Breast epithelium (tissue), 4 donors: ENCODE measurements at regions not wholly inside any gene's neighbourhood (a gene's known extent, or its start where the extent isn't known, plus 50 kb on each side); places are given as distances from the start of the nearest gene placed in this dataset.
A peak's percentile ranks its signal among the peaks of the same experiment; 100 is the strongest.

Source experiments
- DNase-seq, 2 donors: peaks; one replicate each; pipeline ENCODE4 v3.0.0-alpha.2; 2019; ENCODE audit warnings: low spot score in 2 of 2
- H3K27ac ChIP-seq, 2 donors: fragments of 200-600 bp; sonication (generic) in 1 of 2; one replicate each; pipeline ENCODE4 v1.5.1; 2016 to 2019; ENCODE audit warnings: mild to moderate bottlenecking in 1 of 2
- H3K27me3 ChIP-seq, 2 donors: fragments of 200-600 bp; sonication (generic) in 1 of 2; one replicate each; pipeline versions ENCODE4 v1.5.1 to v1.6.0; 2017 to 2019; ENCODE audit warnings: control low read depth in 1 of 2, mild to moderate bottlenecking in 1 of 2
- H3K36me3 ChIP-seq: fragments of 200-600 bp; one replicate; pipeline ENCODE4 v1.5.1; 2019
- H3K4me1 ChIP-seq, 2 donors: fragments of 200-600 bp; sonication (generic); one replicate each; pipeline ENCODE4 v1.5.1; 2016 to 2019; ENCODE audit warnings: control low read depth in 1 of 2
- H3K4me3 ChIP-seq, 3 donors: fragments of 200-600 bp; sonication (generic); 1 replicate in 2 of 3; 2 replicates in 1 of 3; pipeline ENCODE4 v1.5.1; 2016 to 2019; ENCODE audit warnings: mild to moderate bottlenecking in 3 of 3, moderate library complexity in 2 of 3
- H3K9me3 ChIP-seq, 2 donors: fragments of 200-600 bp; sonication (generic) in 1 of 2; one replicate each; pipeline ENCODE4 v1.5.1; 2016 to 2019; ENCODE audit warnings: control low read depth in 1 of 2
- POLR2A ChIP-seq: fragments of 450-650 bp; IDR thresholded peaks from one replicate; pipeline ENCODE4 v1.6.1; 2016; ENCODE audit warnings: antibody characterized with exemption, mild to moderate bottlenecking, moderate library complexity
- POLR2AphosphoS5 ChIP-seq, 3 donors: sonication (generic); formaldehyde crosslinking; IDR thresholded peaks; one replicate each; pipeline ENCODE4 v1.6.1; 2017; ENCODE audit warnings: antibody characterized with exemption in 3 of 3
- intact Hi-C: fragments of 100-400 bp; cut with DNase I; formaldehyde crosslinking; loops from one replicate; pipeline ENCODE4 v1.15.1; 2023; ENCODE audit warnings: low total_unique reads
- TF ChIP-seq, protein P1 (sequence below), 3 donors: fragments of 450-650 bp; IDR thresholded peaks; one replicate each; pipeline ENCODE4 v1.5.1; 2016 to 2017; ENCODE audit warnings: antibody characterized with exemption in 3 of 3, mild to moderate bottlenecking in 3 of 3, moderate library complexity in 3 of 3

DNA sequence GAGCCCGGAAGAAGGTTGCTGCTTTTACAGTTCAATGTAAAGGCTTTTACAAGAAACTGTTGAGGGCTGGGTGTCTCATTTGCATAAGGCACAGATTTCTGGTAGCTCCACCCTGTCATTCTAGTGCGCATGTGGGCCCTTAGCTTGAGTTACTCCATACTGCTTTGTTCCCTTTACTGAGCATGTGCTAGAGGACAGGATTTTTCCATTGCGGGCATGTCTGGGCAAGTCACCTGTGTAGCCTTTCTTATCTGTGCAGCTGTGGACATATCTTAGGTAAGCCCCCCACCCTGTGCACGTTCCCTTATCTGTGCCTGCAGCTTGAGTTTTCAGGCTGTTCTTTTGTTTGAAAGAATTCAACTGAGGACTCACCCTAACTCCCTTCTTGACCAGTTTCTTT is 56.2 kb upstream of the ARHGAP5 start:
- no peaks in the 10 kb centered on the region for H3K4me1 ChIP-seq
- DNase-seq: no peak
- H3K4me3 ChIP-seq: no peak overlapping the region
- H3K27me3 ChIP-seq: no peaks in the 10 kb centered on the region
- TF ChIP-seq, protein P1, sequence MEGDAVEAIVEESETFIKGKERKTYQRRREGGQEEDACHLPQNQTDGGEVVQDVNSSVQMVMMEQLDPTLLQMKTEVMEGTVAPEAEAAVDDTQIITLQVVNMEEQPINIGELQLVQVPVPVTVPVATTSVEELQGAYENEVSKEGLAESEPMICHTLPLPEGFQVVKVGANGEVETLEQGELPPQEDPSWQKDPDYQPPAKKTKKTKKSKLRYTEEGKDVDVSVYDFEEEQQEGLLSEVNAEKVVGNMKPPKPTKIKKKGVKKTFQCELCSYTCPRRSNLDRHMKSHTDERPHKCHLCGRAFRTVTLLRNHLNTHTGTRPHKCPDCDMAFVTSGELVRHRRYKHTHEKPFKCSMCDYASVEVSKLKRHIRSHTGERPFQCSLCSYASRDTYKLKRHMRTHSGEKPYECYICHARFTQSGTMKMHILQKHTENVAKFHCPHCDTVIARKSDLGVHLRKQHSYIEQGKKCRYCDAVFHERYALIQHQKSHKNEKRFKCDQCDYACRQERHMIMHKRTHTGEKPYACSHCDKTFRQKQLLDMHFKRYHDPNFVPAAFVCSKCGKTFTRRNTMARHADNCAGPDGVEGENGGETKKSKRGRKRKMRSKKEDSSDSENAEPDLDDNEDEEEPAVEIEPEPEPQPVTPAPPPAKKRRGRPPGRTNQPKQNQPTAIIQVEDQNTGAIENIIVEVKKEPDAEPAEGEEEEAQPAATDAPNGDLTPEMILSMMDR (IDR thresholded peaks at IDR 0.05): no peak
- TF ChIP-seq POLR2AphosphoS5 (IDR thresholded peaks at IDR 0.05): no peak
- TF ChIP-seq POLR2A: no peak
- intact Hi-C loops: no loop called here
- no peaks in the 10 kb centered on the region for H3K9me3 ChIP-seq
- H3K27ac ChIP-seq: no peak overlapping the region
- no peaks in the 10 kb centered on the region for H3K36me3 ChIP-seq

DNA sequence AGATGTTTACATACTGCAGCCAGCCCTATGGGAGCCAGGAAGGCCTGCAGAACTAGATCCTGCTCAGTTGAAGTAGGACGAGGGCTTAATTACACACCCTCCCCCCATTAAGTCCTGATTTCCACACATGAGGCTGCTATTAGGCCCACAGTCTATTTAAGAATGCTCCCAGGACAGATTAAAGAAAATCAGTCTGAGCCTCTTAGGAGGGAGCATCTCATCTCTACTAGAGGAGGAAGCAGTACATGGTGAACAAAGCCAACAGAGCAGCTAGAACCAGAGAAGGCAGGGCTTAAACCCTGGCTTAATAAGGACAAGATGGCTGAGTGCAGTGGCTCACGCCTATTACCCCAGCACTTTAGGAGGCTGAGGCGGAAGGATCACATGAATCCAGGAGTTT is 55.8 kb upstream of the ARHGAP5 start:
- intact Hi-C loops: no loop called here
- TF ChIP-seq, protein P1 (IDR thresholded peaks at IDR 0.05): no peak
- TF ChIP-seq POLR2AphosphoS5 (IDR thresholded peaks at IDR 0.05) (no peak), POLR2A (no peak)
- Histone ChIP-seq H3K4me1 (no peaks in the 10 kb centered on the region), H3K27ac (no peak overlapping the region), H3K27me3 (no peaks in the 10 kb centered on the region), H3K9me3 (no peaks in the 10 kb centered on the region), H3K4me3 (no peak overlapping the region), H3K36me3 (no peaks in the 10 kb centered on the region)
- DNase-seq: no peak

DNA sequence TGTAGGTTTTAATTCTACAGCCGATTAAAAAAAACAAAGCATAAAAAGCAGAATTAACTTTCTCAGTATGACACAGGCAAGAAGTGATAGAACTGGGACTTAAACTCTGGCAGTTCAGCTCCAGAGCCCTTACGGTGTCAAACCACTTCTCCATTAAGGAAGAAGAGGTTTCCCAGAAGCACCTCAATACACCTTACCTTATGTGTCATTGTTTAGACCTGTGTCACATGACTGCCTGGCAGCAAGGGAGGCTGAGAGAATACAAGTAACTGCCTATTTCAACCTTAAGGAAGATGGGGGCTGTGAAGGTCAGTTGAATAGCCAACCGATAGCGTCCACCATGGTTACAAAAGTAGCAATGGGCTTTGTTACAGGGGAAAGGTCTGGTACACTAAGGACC is 54.6 kb upstream of the ARHGAP5 start:
- H3K9me3 ChIP-seq: no peaks in the 10 kb centered on the region
- peak overlapping the region; percentile 73 to 83 for H3K27ac ChIP-seq
- no peaks in the 10 kb centered on the region for H3K36me3 ChIP-seq
- TF ChIP-seq, protein P1 (IDR thresholded peaks at IDR 0.05): no peak
- H3K27me3 ChIP-seq: no peaks in the 10 kb centered on the region
- no peaks in the 10 kb centered on the region for H3K4me1 ChIP-seq
- no peak for DNase-seq
- H3K4me3 ChIP-seq: peak overlapping the region in 1 of 3 donors; percentile 13
- intact Hi-C loops: no loop called here

DNA sequence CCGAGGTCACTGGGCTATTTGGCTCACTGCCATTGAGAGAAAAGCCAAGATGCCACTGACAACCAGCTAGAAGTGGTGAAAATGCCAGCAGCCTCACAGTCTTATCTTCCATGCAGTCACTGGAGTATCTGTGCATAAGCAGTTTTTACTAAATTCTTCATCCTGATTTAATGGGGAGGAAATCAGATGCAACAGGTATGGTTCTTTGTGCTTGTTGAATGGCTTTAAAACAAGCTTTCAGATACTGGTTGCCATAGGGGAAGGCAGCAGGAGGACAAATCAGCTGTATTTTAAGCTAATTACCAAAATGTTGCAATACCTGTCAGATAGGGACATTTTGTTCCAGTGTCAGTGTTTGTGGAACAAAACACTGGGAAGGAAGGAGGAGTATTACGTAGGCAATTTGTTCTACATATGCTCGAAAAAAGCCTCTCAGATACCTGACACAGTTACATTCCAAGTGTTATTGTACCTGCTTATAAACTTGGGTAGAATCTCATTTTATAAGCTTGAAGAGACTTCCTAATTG is 54.1 kb upstream of the ARHGAP5 start:
- H3K27me3 ChIP-seq: no peaks in the 10 kb centered on the region
- H3K27ac ChIP-seq: peak overlapping the region; percentile 73 to 83
- no peaks in the 10 kb centered on the region for H3K9me3 ChIP-seq
- no peaks in the 10 kb centered on the region for H3K36me3 ChIP-seq
- TF ChIP-seq POLR2A (no peak), POLR2AphosphoS5 (IDR thresholded peaks at IDR 0.05) (peak in 2 of 3 donors; percentile 66 to 88)
- TF ChIP-seq, protein P1 (IDR thresholded peaks at IDR 0.05): no peak
- DNase-seq: no peak
- intact Hi-C loops: no loop called here
- peak overlapping the region in 1 of 3 donors; percentile 13 for H3K4me3 ChIP-seq
- no peaks in the 10 kb centered on the region for H3K4me1 ChIP-seq

DNA sequence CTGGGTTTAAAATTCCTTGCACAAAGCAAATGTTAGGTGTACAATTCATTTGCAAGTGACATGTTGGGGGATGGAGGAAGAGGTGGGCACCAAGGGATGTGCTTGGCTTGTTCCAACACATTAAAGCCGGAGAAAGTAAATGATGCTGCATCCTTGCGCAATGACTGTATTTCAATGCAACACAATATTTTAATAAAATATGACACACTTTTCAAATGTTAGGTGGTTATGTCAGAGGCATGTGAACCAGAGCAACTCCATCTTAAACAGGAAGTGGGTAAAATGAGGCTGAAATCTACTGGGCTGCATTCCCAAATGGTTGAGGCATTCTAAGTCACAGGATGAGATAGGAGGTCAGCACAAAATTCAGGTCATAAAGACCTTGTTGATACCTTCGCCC is 53.6 kb upstream of the ARHGAP5 start:
- no peaks in the 10 kb centered on the region for H3K9me3 ChIP-seq
- DNase-seq: no peak
- H3K27ac ChIP-seq: peak overlapping the region; percentile 66 to 73
- TF ChIP-seq POLR2AphosphoS5 (IDR thresholded peaks at IDR 0.05): no peak
- TF ChIP-seq, protein P1 (IDR thresholded peaks at IDR 0.05): no peak
- TF ChIP-seq POLR2A: no peak
- H3K4me1 ChIP-seq: no peaks in the 10 kb centered on the region
- no peak overlapping the region for H3K4me3 ChIP-seq
- intact Hi-C loops: no loop called here
- H3K27me3 ChIP-seq: no peaks in the 10 kb centered on the region
- no peaks in the 10 kb centered on the region for H3K36me3 ChIP-seq
